Hepatocyte (in vitro differentiated cells): ENCODE measurements at regions not wholly inside any gene's neighbourhood (a gene's known extent, or its start where the extent isn't known, plus 50 kb on each side); places are given as distances from the start of the nearest gene placed in this dataset.

ENCODE experiments used
- DNase-seq: peaks from one replicate; pipeline ENCODE4 v3.0.0-alpha.2; 2016; ENCODE audit warnings: low spot score
- H2AFZ ChIP-seq: fragments of 200-600 bp; sonication (generic); 2 replicates; pipeline ENCODE4 v1.6.0; 2016; ENCODE audit warnings: antibody characterized with exemption, mild to moderate bottlenecking
- H3K27ac ChIP-seq: fragments of 200-600 bp; sonication (generic); 2 replicates; pipeline ENCODE4 v1.5.1; 2016; ENCODE audit warnings: mild to moderate bottlenecking
- H3K27me3 ChIP-seq: fragments of 200-600 bp; sonication (generic); 2 replicates; pipeline ENCODE4 v1.6.1; 2016
- H3K36me3 ChIP-seq: fragments of 200-600 bp; sonication (generic); replicated peaks from 2 replicates; pipeline ENCODE4 v1.5.1; 2016; ENCODE audit warnings: low read depth; ENCODE audit not compliant: insufficient read depth
- H3K4me1 ChIP-seq: fragments of 200-600 bp; sonication (generic); 2 replicates; pipeline ENCODE4 v1.5.1; 2016; ENCODE audit warnings: mild to moderate bottlenecking, moderate library complexity; ENCODE audit not compliant: insufficient read depth
- H3K4me2 ChIP-seq: fragments of 200-600 bp; sonication (generic); 2 replicates; pipeline ENCODE4 v1.6.0; 2016
- H3K4me3 ChIP-seq: fragments of 200-600 bp; sonication (generic); 2 replicates; pipeline ENCODE4 v1.5.1; 2016; ENCODE audit warnings: mild to moderate bottlenecking
- H3K79me2 ChIP-seq: fragments of 200-600 bp; sonication (generic); 2 replicates; pipeline ENCODE4 v1.6.0; 2017; ENCODE audit warnings: mild to moderate bottlenecking
- H3K9me2 ChIP-seq: fragments of 200-600 bp; sonication (generic); replicated peaks from 2 replicates; pipeline ENCODE4 v1.6.0; 2017; ENCODE audit warnings: mild to moderate bottlenecking; ENCODE audit not compliant: insufficient read depth
- H3K9me3 ChIP-seq: fragments of 200-600 bp; sonication (generic); 2 replicates; pipeline ENCODE4 v1.5.1; 2016; ENCODE audit warnings: low read depth, mild to moderate bottlenecking
- H4K20me1 ChIP-seq: fragments of 200-600 bp; sonication (generic); 2 replicates; pipeline ENCODE4 v1.6.0; 2016; ENCODE audit warnings: mild to moderate bottlenecking; ENCODE audit not compliant: insufficient read depth, poor library complexity, severe bottlenecking
- EZH2 ChIP-seq: fragments of 200-600 bp; sonication (generic); IDR thresholded peaks from 2 replicates; pipeline ENCODE4 v1.6.1; 2016; ENCODE audit warnings: antibody characterized with exemption, mild to moderate bottlenecking, borderline replicate concordance
- EZH2phosphoT487 ChIP-seq: fragments of 200-600 bp; sonication (generic); IDR thresholded peaks from one replicate; pipeline ENCODE4 v1.6.1; 2018; ENCODE audit warnings: antibody characterized with exemption, mild to moderate bottlenecking, low read depth, moderate library complexity; ENCODE audit not compliant: unreplicated experiment, severe bottlenecking
- whole genome bisulfite sequencing: methylation state at CpG from one replicate; pipeline ENCODE4 v1.1.6; 2016; ENCODE audit warnings: low lambda C conversion rate; ENCODE audit errors: missing lambda C conversion rate; 5-methylcytosine and 5-hydroxymethylcytosine counted together
- TF ChIP-seq, protein P1 (sequence below): fragments of 200-600 bp; sonication (generic); IDR thresholded peaks from 2 replicates; pipeline ENCODE4 v1.5.1; 2016; ENCODE audit warnings: antibody characterized with exemption, mild to moderate bottlenecking; ENCODE audit not compliant: poor library complexity

DNA sequence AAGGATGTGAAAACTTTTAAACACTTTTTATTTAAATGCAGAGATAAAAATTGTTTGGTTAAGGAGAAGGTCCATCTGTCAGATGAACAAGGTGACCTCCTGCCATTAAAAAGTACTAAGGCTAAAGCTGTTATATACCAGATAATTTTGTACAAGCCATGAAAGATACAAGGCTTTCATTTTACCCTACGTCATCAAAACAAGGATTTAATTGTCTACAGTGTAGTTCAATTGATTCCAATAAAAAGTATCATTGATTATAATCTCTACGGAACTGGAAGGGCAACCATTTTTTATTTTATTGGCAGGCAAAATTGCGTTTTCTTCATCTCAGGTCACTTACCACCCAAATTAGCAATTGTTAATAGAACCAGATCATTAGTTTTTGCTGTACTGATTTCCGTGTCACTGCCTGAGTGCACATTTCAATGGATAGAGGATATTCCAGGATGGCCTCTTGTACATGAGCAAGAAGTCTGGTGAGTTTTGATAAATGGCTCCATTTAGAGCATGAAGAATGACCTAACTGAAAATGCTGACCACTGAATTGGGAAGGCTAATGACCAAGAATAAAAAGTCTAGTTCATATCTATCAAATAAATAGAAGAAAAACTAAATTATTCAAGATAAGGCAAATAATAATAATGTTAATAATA, 564.9 kb downstream of the JRKL start:
- WGBS: 90% methylated on average over 4 of the region's 4 CpGs
- Histone ChIP-seq H3K4me1 (no peaks in the 10 kb centered on the region), H2AFZ (no peak overlapping the region), H3K27me3 (no peaks in the 10 kb centered on the region), H3K4me2 (no peak overlapping the region), H3K79me2 (no peaks in the 10 kb centered on the region), H3K36me3 (no peaks in the 10 kb centered on the region), H3K27ac (no peak overlapping the region), H4K20me1 (no peaks in the 10 kb centered on the region), H3K4me3 (no peak overlapping the region), H3K9me2 (no peaks in the 10 kb centered on the region), H3K9me3 (no peaks in the 10 kb centered on the region)
- TF ChIP-seq EZH2: no peak
- TF ChIP-seq, protein P1, sequence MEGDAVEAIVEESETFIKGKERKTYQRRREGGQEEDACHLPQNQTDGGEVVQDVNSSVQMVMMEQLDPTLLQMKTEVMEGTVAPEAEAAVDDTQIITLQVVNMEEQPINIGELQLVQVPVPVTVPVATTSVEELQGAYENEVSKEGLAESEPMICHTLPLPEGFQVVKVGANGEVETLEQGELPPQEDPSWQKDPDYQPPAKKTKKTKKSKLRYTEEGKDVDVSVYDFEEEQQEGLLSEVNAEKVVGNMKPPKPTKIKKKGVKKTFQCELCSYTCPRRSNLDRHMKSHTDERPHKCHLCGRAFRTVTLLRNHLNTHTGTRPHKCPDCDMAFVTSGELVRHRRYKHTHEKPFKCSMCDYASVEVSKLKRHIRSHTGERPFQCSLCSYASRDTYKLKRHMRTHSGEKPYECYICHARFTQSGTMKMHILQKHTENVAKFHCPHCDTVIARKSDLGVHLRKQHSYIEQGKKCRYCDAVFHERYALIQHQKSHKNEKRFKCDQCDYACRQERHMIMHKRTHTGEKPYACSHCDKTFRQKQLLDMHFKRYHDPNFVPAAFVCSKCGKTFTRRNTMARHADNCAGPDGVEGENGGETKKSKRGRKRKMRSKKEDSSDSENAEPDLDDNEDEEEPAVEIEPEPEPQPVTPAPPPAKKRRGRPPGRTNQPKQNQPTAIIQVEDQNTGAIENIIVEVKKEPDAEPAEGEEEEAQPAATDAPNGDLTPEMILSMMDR: no peak
- no peak for TF ChIP-seq EZH2phosphoT487
- no peak for DNase-seq

DNA sequence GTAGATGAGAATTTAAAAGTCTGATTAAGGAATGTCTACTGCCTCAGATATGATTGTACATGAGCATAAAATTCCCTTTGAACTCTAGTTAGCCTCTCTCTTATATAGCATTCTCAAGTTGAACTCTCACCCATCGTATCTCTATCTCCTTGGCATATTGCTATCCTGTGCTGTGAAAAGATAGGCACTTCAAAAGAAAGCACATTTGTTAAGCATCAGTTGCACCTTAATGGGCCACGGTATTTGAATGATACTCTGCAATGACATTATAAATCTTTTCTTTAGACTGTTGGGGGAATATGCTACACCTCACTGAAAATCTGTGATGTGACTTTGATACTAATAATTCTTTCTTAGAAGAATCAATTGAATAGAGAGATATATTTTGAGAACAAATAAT, 570.7 kb downstream of the JRKL start:
- 67% methylated on average over 2 of the region's 2 CpGs for WGBS
- Histone ChIP-seq H3K4me2 (no peak overlapping the region), H3K4me1 (no peaks in the 10 kb centered on the region), H3K9me3 (no peaks in the 10 kb centered on the region), H3K36me3 (no peaks in the 10 kb centered on the region), H3K4me3 (no peak overlapping the region), H3K79me2 (no peaks in the 10 kb centered on the region), H3K27me3 (no peaks in the 10 kb centered on the region), H3K9me2 (no peaks in the 10 kb centered on the region), H2AFZ (no peak overlapping the region), H3K27ac (no peak overlapping the region), H4K20me1 (no peaks in the 10 kb centered on the region)
- no peak for DNase-seq
- TF ChIP-seq EZH2 (no peak), EZH2phosphoT487 (no peak)
- TF ChIP-seq, protein P1: no peak

DNA sequence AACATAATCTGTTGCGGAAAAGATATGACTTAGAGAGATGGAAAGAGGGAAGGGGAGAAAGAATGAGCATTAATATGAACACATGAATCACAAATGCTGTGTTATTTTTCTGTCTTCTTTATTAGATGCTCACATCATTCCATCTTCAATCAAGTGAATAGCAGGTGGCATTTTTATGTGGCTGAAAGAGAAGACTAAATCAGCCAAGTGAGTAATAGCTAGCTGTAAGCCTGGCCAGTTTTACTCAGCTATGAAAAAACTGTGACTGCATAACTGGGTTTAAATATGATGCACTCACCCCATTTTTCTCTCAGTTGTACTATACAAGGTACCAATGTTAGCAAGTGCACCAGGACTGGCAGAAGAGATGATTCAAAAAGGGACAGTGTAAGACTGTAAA, 571.1 kb downstream of the JRKL start:
- Histone ChIP-seq H2AFZ (no peak overlapping the region), H3K4me3 (no peak overlapping the region), H3K4me1 (no peaks in the 10 kb centered on the region), H3K27ac (no peak overlapping the region), H4K20me1 (no peaks in the 10 kb centered on the region), H3K9me2 (no peaks in the 10 kb centered on the region), H3K79me2 (no peaks in the 10 kb centered on the region), H3K27me3 (no peaks in the 10 kb centered on the region), H3K9me3 (no peaks in the 10 kb centered on the region), H3K36me3 (no peaks in the 10 kb centered on the region), H3K4me2 (no peak overlapping the region)
- DNase-seq: no peak
- 97% methylated on average over 1 of the region's 1 CpG for WGBS
- TF ChIP-seq EZH2 (no peak), EZH2phosphoT487 (no peak)
- TF ChIP-seq, protein P1: no peak

DNA sequence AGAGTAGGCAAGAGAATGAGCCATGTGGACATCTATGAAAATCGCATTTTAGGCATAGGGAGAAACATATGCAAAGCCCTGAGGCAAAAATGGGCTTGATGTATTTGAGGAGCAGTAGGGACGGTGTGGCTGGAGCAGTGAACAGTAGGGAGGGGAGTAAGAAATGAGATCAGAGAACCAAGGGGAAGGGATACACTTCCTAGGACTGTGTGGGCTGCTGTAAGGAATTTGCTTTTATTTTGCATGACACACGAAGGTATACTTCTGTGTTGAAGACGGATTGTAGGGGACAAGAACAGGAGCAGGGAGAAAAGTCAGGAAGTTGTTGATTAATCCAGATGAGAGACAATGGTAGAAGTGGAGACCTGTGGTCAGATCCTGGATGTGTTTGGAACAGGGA, 572.1 kb downstream of the JRKL start:
- H3K4me1 ChIP-seq: no peaks in the 10 kb centered on the region
- H3K4me2 ChIP-seq: no peak overlapping the region
- H3K27ac ChIP-seq: no peak overlapping the region
- no peak overlapping the region for H2AFZ ChIP-seq
- no peaks in the 10 kb centered on the region for H3K9me3 ChIP-seq
- no peak overlapping the region for H3K4me3 ChIP-seq
- no peaks in the 10 kb centered on the region for H3K79me2 ChIP-seq
- H3K27me3 ChIP-seq: no peaks in the 10 kb centered on the region
- no peaks in the 10 kb centered on the region for H3K9me2 ChIP-seq
- H3K36me3 ChIP-seq: no peaks in the 10 kb centered on the region
- no peak for TF ChIP-seq EZH2
- TF ChIP-seq EZH2phosphoT487: no peak
- TF ChIP-seq, protein P1: no peak
- WGBS: 87% methylated on average over 4 of the region's 4 CpGs
- no peak for DNase-seq
- H4K20me1 ChIP-seq: no peaks in the 10 kb centered on the region
